KOPT-K1 (cell line): ENCODE measurements at regions not wholly inside any gene's neighbourhood (a gene's known extent, or its start where the extent isn't known, plus 50 kb on each side); places are given as distances from the start of the nearest gene placed in this dataset.
"Not testable (repeated sequence)": the region's sequence is repeated elsewhere in the genome, so short reads cannot be mapped to it uniquely, and the experiment has no call there.

ENCODE experiments used
- H3K27ac ChIP-seq: fragments of 200-600 bp; sonication (generic); 2 replicates; pipeline ENCODE4 v1.5.1; 2016; ENCODE audit warnings: antibody characterized with exemption, mild to moderate bottlenecking, low read depth, low read length; ENCODE audit not compliant: poor library complexity, severe bottlenecking
- H3K36me3 ChIP-seq: fragments of 200-600 bp; sonication (generic); 2 replicates; pipeline ENCODE4 v1.5.1; 2017; ENCODE audit warnings: antibody characterized with exemption, mild to moderate bottlenecking, low read length, moderate library complexity; ENCODE audit not compliant: insufficient read depth
- H3K9me3 ChIP-seq: fragments of 200-600 bp; sonication (generic); 2 replicates; pipeline ENCODE4 v1.5.1; 2017; ENCODE audit warnings: antibody characterized with exemption, low read length, mild to moderate bottlenecking; ENCODE audit not compliant: insufficient read depth, poor library complexity, severe bottlenecking

- Histone ChIP-seq H3K36me3 (no peaks in the 10 kb centered on the region), H3K27ac (no peak overlapping the region), H3K9me3 (no peaks in the 10 kb centered on the region)
These were observed 408.2 kb downstream of the SEC14L1 start for GRCh38 chr17:77548967-77549366.

GRCh38 chr17:77549726-77550366 lies 408.7 kb upstream of the TNRC6C start:
- no peaks in the 10 kb centered on the region for H3K36me3 ChIP-seq
- H3K27ac ChIP-seq = no peak overlapping the region
- no peaks in the 10 kb centered on the region for H3K9me3 ChIP-seq

GRCh38 chr17:77553459-77554066 lies 404.9 kb upstream of the TNRC6C start:
- no peak overlapping the region for H3K27ac ChIP-seq
- no peaks in the 10 kb centered on the region for H3K36me3 ChIP-seq
- no peaks in the 10 kb centered on the region for H3K9me3 ChIP-seq

GRCh38 chr17:77555121-77555591 lies 403.3 kb upstream of the TNRC6C start:
- Histone ChIP-seq H3K36me3 (no peaks in the 10 kb centered on the region), H3K9me3 (no peaks in the 10 kb centered on the region), H3K27ac (no peak overlapping the region)

- no peak overlapping the region for H3K27ac ChIP-seq
- no peaks in the 10 kb centered on the region for H3K36me3 ChIP-seq
- no peaks in the 10 kb centered on the region for H3K9me3 ChIP-seq
These were observed 402.7 kb upstream of the TNRC6C start for GRCh38 chr17:77555741-77556291.

- Histone ChIP-seq H3K27ac (no peak overlapping the region), H3K36me3 (no peaks in the 10 kb centered on the region), H3K9me3 (no peaks in the 10 kb centered on the region)
These were observed 402.0 kb upstream of the TNRC6C start for GRCh38 chr17:77556383-77557061.

- Histone ChIP-seq H3K27ac (no peak overlapping the region), H3K9me3 (no peaks in the 10 kb centered on the region), H3K36me3 (no peaks in the 10 kb centered on the region)
These were observed 399.5 kb upstream of the TNRC6C start for GRCh38 chr17:77558846-77559626.

- Histone ChIP-seq H3K36me3 (no peaks in the 10 kb centered on the region), H3K9me3 (no peaks in the 10 kb centered on the region), H3K27ac (no peak overlapping the region)
These were observed 398.1 kb upstream of the TNRC6C start for GRCh38 chr17:77560381-77560780.

GRCh38 chr17:77560841-77561240 lies 397.7 kb upstream of the TNRC6C start:
- Histone ChIP-seq H3K36me3 (no peaks in the 10 kb centered on the region), H3K27ac (no peak overlapping the region)

GRCh38 chr17:77562361-77562760 lies 396.1 kb upstream of the TNRC6C start:
- not testable (repeated sequence) for H3K9me3 ChIP-seq, H3K27ac ChIP-seq, H3K36me3 ChIP-seq

More at GRCh38 chr17:77560841-77561240, 397.7 kb upstream of the TNRC6C start:
- H3K9me3 ChIP-seq = no peaks in the 10 kb centered on the region

- H3K27ac ChIP-seq = no peak overlapping the region
- no peaks in the 10 kb centered on the region for H3K36me3 ChIP-seq
- no peaks in the 10 kb centered on the region for H3K9me3 ChIP-seq
These were observed 394.9 kb upstream of the TNRC6C start for GRCh38 chr17:77563439-77564102.

- Histone ChIP-seq H3K36me3 (no peaks in the 10 kb centered on the region), H3K9me3 (no peaks in the 10 kb centered on the region), H3K27ac (no peak overlapping the region)
These were observed 394.1 kb upstream of the TNRC6C start for GRCh38 chr17:77564278-77564920.

GRCh38 chr17:77565166-77565565 lies 393.3 kb upstream of the TNRC6C start:
- H3K36me3 ChIP-seq = no peaks in the 10 kb centered on the region
- H3K27ac ChIP-seq = no peak overlapping the region

GRCh38 chr17:77566151-77566550 lies 392.4 kb upstream of the TNRC6C start:
- H3K36me3 ChIP-seq = no peaks in the 10 kb centered on the region
- H3K9me3 ChIP-seq = no peaks in the 10 kb centered on the region
- no peak overlapping the region for H3K27ac ChIP-seq

More at GRCh38 chr17:77565166-77565565, 393.3 kb upstream of the TNRC6C start:
- no peaks in the 10 kb centered on the region for H3K9me3 ChIP-seq
